Epithelial cell of proximal tubule (primary cell): ENCODE measurements at regions not wholly inside any gene's neighbourhood (a gene's known extent, or its start where the extent isn't known, plus 50 kb on each side); places are given as distances from the start of the nearest gene placed in this dataset.
A peak's percentile ranks its signal among the peaks of the same experiment; 100 is the strongest.

ENCODE experiments used
- DNase-seq: peaks from one replicate; pipeline ENCODE4 v3.0.0-alpha.2; 2011; ENCODE audit warnings: low read depth
- H3K4me3 ChIP-seq: 2 replicates; pipeline ENCODE4 v1.5.1; 2011; ENCODE audit warnings: low read depth, mild to moderate bottlenecking, low read length
- TF ChIP-seq, protein P1 (sequence below): conservative IDR thresholded peaks from 2 replicates; pipeline ENCODE4 v1.5.1; 2012; ENCODE audit warnings: low read depth, mild to moderate bottlenecking, low read length

DNA sequence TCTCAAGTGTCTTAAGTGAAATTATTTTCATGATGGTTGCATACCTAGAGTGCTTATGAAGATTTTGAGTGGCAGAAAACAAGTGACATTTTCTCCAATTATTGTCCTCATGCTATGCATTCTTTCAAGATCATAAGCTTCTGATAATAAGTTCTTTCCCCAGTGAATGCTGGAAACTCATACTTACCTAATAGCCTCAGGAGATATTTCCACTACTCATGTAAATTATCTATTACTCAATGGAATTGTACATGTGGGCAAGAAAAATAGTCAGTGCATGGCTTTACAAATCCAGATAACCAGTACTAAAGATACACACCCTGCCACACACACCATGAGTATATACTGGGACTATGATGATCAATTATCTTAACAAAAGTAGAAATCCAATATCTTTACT is 1219.4 kb upstream of the C9orf72 start:
- TF ChIP-seq, protein P1, sequence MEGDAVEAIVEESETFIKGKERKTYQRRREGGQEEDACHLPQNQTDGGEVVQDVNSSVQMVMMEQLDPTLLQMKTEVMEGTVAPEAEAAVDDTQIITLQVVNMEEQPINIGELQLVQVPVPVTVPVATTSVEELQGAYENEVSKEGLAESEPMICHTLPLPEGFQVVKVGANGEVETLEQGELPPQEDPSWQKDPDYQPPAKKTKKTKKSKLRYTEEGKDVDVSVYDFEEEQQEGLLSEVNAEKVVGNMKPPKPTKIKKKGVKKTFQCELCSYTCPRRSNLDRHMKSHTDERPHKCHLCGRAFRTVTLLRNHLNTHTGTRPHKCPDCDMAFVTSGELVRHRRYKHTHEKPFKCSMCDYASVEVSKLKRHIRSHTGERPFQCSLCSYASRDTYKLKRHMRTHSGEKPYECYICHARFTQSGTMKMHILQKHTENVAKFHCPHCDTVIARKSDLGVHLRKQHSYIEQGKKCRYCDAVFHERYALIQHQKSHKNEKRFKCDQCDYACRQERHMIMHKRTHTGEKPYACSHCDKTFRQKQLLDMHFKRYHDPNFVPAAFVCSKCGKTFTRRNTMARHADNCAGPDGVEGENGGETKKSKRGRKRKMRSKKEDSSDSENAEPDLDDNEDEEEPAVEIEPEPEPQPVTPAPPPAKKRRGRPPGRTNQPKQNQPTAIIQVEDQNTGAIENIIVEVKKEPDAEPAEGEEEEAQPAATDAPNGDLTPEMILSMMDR, result no peak
- no peak overlapping the region for H3K4me3 ChIP-seq
- no peak for DNase-seq

DNA sequence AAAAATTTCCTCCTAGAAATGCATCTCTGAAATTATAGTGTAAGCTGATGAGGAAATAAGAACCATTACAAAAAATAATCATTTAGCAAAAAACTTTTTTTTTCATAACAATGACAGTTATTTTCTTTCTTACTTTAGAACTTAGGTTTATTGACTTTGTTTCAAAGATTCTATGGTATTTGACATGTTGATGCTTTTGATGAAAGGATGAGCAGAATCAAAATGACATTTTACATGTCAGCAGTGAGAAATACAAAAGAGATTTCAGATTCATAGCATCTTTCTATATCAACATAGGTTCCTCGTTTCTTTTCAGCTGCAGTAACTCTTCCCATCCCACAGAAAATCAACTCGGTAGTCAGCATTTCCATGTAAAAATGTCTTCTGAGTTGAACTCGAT is 1226.6 kb upstream of the C9orf72 start:
- TF ChIP-seq, protein P1, result no peak
- no peak overlapping the region for H3K4me3 ChIP-seq
- no peak for DNase-seq

DNA sequence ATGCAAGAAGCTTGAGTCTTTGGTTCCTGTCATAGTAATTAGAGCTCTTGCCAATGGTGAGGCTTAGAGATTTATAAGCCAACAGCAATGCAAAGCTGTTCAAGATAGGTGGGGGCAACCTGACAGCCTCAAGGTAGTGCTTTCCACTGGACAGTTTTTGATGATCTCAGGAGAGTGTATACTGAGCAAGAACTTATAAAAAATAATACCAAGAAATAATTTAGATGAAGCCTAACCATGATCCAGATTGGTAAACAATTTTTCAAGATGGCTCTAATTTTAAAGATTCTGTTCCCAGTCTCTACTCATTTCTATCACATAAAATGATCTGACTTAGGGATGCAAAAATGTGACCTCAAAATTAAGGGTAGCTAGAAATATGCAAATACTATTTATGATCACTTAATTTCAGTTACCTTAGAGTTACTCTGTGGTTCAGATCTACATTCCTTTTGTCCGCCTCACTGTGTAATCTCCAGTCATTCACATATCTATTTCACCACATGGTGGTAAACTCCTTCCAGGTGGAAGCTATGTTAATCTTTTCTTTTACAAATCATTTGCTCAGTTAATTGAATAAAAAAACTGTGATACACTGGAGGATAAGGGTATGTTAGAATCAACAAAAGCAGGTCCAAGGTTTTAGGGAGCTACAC is 1228.0 kb upstream of the C9orf72 start:
- DNase-seq, result peak; percentile 50
- H3K4me3 ChIP-seq, result no peak overlapping the region
- TF ChIP-seq, protein P1, result no peak

DNA sequence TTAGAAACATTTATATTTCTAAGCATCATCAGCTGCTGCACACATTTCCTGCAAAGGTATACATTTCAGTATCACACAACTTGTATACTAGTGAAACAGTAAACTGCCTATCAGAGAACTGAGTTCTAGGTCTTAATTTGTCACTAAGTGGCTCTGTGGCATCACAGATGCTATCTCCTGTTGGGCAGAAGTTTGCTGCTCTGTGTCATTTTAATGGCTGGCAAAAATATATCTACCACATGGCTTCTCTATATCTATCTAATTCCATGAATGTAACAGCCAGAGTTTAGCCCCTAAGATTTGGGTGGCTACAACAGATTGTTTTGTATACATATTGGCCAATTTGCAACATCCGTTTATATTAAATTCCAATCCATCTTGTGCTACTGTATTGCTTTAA is 1231.9 kb upstream of the C9orf72 start:
- no peak for DNase-seq
- H3K4me3 ChIP-seq, result no peak overlapping the region
- TF ChIP-seq, protein P1, result no peak

DNA sequence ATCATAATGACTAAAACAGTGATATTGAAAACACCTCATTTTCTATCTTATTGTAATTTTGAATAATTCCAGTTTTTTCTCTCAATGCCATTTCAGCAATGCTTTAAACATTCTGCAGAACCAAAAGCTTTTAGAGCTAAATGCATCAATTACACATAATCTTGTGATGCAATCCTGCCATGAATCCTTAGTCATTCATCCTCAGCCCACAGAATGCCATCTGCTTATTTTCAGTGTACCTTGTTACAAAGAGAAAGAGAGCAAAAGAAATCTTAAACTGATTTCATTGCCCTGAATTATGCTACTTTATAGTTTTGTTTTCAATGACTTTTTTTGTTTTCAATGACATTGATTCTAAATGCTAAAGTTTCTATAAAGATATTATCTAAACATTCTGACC is 1234.8 kb upstream of the C9orf72 start:
- DNase-seq, result peak; percentile 64
- H3K4me3 ChIP-seq, result no peak overlapping the region

DNA sequence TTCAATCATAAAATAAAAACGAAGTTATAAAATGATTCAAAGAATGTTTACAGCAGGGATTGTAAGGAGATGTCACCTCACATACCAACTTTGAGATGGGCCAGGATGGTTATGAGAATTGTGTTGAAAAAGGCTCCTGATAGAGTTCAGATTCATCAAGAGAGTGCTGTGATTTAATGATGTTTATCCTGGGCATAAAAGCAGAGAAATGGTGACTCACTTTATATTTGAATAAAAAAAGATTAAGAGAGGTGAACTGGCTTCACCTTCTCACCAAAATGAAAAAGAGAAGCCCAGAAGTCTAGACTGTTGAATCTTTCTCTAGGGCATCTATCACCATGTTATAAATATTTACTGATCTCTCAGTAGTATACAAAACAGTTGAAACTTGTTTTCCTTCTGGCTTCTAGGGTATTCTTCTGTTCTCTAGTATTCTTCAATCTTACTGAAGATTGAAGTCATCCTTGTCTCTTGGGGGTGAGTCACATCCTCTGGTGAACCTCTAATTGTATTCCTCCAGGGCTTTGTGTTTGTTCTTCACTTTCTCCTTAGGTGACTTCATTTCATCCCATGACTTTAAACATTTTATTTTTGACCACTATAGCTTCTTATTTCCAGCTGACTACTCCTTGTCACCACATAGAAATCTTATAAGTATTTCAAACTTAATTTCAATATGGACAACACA is 1237.3 kb upstream of the C9orf72 start:
- TF ChIP-seq, protein P1, result no peak
- DNase-seq, result peak; percentile 83

More for the DNA sequence above, 1234.8 kb upstream of the C9orf72 start:
- TF ChIP-seq, protein P1, result no peak

DNA sequence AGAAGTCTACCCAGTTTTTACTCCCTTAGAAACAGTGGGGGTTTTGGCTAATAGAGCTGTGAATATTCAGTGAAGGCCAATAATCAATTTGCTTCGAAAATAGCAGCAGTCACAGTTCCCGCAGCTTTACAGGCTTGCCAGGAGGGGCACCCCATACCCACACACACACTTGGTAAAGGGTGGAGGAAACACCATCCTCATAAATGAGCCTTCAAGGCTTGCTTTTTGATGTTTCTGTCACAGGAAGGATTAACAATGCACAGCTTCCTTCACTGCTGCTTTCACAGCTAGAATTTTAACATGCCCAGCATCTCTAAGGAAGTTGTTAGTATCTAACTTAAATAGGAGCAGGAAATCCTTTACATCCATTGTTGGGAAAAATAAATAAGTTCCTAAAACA is 1247.5 kb upstream of the C9orf72 start:
- H3K4me3 ChIP-seq, result no peak overlapping the region
- TF ChIP-seq, protein P1, result peak; percentile 17
- DNase-seq, result no peak

More for the DNA sequence above, 1237.3 kb upstream of the C9orf72 start:
- H3K4me3 ChIP-seq, result no peak overlapping the region
